ENCODE measurements at regions not wholly inside any gene's neighbourhood (a gene's known extent, or its start where the extent isn't known, plus 50 kb on each side); places are given as distances from the start of the nearest gene placed in this dataset.

DNA sequence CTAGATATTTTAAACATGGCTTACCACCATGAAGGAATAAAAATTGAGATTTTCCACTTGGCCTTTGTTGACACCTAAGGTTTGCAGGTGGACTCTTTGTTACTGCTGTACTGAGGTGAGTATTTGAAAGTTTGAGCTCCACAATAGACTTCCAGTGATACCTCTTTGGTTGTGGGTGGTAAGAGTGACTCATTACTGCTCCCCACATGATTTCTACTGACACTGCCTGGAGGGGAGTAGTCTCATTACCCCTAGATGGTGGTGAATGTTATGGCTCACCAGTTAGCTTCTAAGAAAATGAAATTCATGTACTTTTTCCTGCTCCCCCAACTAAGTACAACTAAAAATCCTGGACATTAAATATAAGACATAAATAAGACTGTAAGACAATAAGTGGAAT lies 1183.1 kb upstream of the TMEFF2 start:
- TF ChIP-seq CTCF (IDR thresholded peaks at IDR 0.05) (no peak), POLR2A (IDR thresholded peaks at IDR 0.05) (no peak)
